ENCODE measurements at regions not wholly inside any gene's neighbourhood (a gene's known extent, or its start where the extent isn't known, plus 50 kb on each side); places are given as distances from the start of the nearest gene placed in this dataset.

- DNase-seq (ENCODE audit: low read depth), result no peak
- H3K4me3 ChIP-seq (ENCODE audit: low read depth, low read length), result no peak overlapping the region
- TF ChIP-seq, protein P1, sequence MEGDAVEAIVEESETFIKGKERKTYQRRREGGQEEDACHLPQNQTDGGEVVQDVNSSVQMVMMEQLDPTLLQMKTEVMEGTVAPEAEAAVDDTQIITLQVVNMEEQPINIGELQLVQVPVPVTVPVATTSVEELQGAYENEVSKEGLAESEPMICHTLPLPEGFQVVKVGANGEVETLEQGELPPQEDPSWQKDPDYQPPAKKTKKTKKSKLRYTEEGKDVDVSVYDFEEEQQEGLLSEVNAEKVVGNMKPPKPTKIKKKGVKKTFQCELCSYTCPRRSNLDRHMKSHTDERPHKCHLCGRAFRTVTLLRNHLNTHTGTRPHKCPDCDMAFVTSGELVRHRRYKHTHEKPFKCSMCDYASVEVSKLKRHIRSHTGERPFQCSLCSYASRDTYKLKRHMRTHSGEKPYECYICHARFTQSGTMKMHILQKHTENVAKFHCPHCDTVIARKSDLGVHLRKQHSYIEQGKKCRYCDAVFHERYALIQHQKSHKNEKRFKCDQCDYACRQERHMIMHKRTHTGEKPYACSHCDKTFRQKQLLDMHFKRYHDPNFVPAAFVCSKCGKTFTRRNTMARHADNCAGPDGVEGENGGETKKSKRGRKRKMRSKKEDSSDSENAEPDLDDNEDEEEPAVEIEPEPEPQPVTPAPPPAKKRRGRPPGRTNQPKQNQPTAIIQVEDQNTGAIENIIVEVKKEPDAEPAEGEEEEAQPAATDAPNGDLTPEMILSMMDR (IDR thresholded peaks at IDR 0.05; ENCODE audit: control insufficient read depth, extremely low read depth, insufficient read depth), result no peak
Measured at GRCh38 chr5:1961952-1962595, 79.3 kb upstream of the IRX4 start.

GRCh38 chr5:1961304-1961946, 78.7 kb upstream of the IRX4 start:
- TF ChIP-seq, protein P1 (IDR thresholded peaks at IDR 0.05; ENCODE audit: control insufficient read depth, extremely low read depth, insufficient read depth), result no peak
- H3K4me3 ChIP-seq (ENCODE audit: low read depth, low read length), result no peak overlapping the region
- DNase-seq (ENCODE audit: low read depth), result no peak

DNA sequence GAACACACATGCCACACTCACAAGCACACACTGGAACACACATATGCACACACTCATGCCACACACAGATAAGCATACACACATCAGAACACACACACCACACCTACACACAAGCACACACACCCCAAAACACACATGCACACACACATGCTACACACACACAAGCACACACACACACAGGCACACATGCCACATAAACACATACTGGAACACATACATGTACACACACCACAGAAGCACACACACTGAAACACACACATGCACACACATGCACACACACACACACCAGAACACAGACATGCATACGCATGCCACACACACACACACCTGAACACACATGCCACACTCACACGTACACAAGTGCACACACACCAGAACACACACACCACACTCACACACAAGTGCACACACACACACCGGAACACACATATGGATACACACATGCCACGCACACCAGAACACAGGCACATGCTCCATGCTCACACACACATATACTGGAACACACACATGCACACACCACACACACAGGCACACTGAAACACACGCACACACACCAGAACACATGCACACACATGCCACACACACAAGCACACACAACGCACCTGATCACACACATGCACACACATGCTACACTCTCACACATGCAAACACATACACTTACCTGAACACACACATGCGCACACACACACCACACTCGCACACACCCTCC, 78.0 kb upstream of the IRX4 start:
- no peak overlapping the region for H3K4me3 ChIP-seq (ENCODE audit: low read depth, low read length)
- DNase-seq (ENCODE audit: low read depth), result no peak
- TF ChIP-seq, protein P1 (IDR thresholded peaks at IDR 0.05; ENCODE audit: control insufficient read depth, extremely low read depth, insufficient read depth), result no peak

DNA sequence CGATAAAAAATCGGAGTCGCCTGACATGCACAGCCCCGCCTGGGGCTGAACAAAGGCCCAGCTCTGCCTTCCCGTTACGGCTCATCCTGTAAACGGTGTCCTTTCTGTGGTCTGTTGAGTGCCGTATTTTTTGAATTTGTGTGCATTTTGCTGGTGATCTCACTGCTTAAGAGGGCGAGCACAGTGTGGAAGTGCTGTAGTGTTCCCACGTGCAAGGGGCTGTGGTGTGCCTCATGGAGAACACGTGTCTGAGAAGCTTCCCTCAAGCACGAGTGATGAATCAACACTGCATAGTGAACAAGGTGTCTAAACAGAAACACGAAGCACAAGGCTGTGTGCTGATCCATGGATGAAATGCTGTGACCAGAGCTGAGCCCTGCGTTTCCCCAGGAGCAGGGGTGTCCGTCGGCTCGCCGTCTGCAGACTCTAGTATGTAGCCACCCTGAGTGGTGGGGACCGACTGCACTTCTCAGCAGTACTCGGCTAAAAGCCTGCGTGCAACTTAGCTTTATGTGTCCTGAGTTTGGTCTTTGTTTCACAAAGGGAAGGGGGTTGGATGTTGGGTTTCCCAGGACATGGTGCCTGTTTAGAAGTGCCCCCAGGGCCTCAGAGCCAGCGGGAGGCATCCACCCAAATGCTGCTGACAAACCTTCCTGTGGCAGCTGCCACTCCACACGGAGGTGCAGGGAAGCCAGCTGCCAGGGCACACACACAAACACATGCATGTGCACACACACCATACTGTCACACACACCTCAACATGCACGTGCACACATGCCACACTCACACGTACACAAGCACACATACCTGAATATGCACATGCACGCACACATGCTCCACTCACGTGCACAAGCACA, 77.2 kb upstream of the IRX4 start:
- H3K4me3 ChIP-seq (ENCODE audit: low read depth, low read length), result no peak overlapping the region
- DNase-seq (ENCODE audit: low read depth), result no peak
- TF ChIP-seq, protein P1 (IDR thresholded peaks at IDR 0.05; ENCODE audit: control insufficient read depth, extremely low read depth, insufficient read depth), result no peak

DNA sequence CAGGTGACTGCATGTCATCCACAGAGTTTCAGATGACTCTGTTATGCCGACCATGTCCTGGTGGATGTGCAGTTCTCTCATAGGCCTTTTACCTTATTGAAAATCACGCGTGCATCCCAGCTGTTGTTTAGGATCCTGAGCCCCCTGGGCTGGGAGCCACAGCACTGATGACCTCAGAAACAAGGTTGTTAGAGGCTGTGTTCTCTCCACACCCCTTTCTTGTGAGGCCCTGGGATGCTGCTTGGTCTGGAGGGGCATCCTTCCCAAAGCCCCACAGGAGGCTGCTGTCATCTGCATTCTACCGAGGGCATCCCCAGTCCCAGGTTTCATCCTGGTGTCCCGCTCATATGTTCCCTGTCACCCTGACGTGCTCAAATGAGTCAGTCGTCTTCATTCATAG, 76.5 kb upstream of the IRX4 start:
- H3K4me3 ChIP-seq (ENCODE audit: low read depth, low read length), result no peak overlapping the region
- no peak for DNase-seq (ENCODE audit: low read depth)
- TF ChIP-seq, protein P1 (IDR thresholded peaks at IDR 0.05; ENCODE audit: control insufficient read depth, extremely low read depth, insufficient read depth), result no peak

DNA sequence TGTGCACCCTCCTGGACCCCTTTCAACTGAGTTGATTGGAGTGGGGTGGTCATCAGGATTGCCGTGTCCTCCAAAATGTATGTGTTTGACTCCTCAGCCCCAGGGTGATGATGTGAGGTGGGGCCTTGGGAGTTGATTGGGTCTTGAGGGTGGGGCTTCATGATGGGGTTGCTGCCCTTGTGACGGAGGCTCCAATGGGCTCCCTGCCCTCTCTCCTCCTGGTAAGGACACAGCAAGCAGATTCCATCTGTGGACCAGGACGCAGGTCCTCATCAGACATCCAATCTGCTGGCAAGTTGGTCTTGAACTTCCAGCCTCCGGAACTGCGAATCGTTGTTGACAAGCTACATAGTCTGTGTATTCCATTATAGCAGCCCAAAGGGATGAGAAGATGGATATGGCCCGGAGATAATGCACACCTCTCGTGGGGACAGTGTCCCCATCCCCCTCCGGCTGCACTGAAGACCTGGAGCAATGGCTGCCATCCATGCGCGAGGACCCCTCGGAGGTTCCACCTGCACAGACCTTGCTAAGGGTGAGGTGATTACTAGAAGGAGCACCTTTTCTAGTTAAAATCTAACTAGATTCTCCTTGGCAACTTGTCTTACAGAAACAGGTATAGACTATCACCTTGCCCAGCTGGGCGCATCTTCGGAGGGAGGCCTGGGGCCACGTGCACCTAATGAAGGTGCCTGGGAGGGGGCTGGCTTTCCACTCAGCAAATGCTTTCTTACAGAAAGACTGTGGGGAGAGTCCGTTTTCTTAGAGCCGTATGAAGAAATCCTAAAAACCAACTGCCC, 75.7 kb upstream of the IRX4 start:
- TF ChIP-seq, protein P1 (IDR thresholded peaks at IDR 0.05; ENCODE audit: control insufficient read depth, extremely low read depth, insufficient read depth), result no peak
- no peak overlapping the region for H3K4me3 ChIP-seq (ENCODE audit: low read depth, low read length)
- DNase-seq (ENCODE audit: low read depth), result no peak
